Liver (tissue), 8 donors: ENCODE measurements at regions not wholly inside any gene's neighbourhood (a gene's known extent, or its start where the extent isn't known, plus 50 kb on each side); places are given as distances from the start of the nearest gene placed in this dataset.

ENCODE experiments used
- DNase-seq: peaks from one replicate; pipeline ENCODE4 v3.0.0-alpha.2; 2017; ENCODE audit warnings: low spot score
- H3K27ac ChIP-seq, 2 donors: one replicate each; pipeline ENCODE4 v1.7.0; 2013; ENCODE audit warnings: inconsistent platforms in 2 of 2, low read length in 2 of 2, control low read depth in 1 of 2, low read depth in 1 of 2, mild to moderate bottlenecking in 1 of 2
- H3K27me3 ChIP-seq, 4 donors: one replicate each; pipeline versions ENCODE4 v1.6.1 to v1.7.0; 2013; ENCODE audit warnings: low read length in 3 of 4, inconsistent platforms in 1 of 4, mild to moderate bottlenecking in 1 of 4, moderate library complexity in 1 of 4; ENCODE audit not compliant: control insufficient read depth in 4 of 4, insufficient read depth in 4 of 4
- H3K36me3 ChIP-seq, 4 donors: one replicate each; pipeline versions ENCODE4 v1.6.1 to v1.7.0; 2013; ENCODE audit warnings: low read length in 3 of 4, mild to moderate bottlenecking in 3 of 4, low read depth in 1 of 4, moderate library complexity in 1 of 4; ENCODE audit not compliant: control insufficient read depth in 4 of 4, insufficient read depth in 3 of 4
- H3K4me1 ChIP-seq, 4 donors: one replicate each; pipeline versions ENCODE4 v1.6.1 to v1.7.0; 2013; ENCODE audit warnings: low read length in 3 of 4, mild to moderate bottlenecking in 3 of 4, moderate library complexity in 1 of 4; ENCODE audit not compliant: control insufficient read depth in 4 of 4, insufficient read depth in 4 of 4
- H3K4me3 ChIP-seq, 3 donors: one replicate each; pipeline versions ENCODE4 v1.6.1 to v1.7.0; 2013; ENCODE audit warnings: low read length in 3 of 3, control low read depth in 1 of 3, low read depth in 1 of 3, mild to moderate bottlenecking in 1 of 3
- H3K9ac ChIP-seq, 2 donors: one replicate each; pipeline ENCODE4 v1.7.0; 2013; ENCODE audit warnings: low read length in 2 of 2, mild to moderate bottlenecking in 2 of 2, moderate library complexity in 2 of 2, control low read depth in 1 of 2, low read depth in 1 of 2
- H3K9me3 ChIP-seq, 4 donors: one replicate each; pipeline versions ENCODE4 v1.6.1 to v1.7.0; 2013; ENCODE audit warnings: low read length in 3 of 4; ENCODE audit not compliant: control insufficient read depth in 4 of 4
- ATF3 ChIP-seq: IDR thresholded peaks from 2 replicates; pipeline ENCODE4 v1.6.1; 2016; ENCODE audit warnings: antibody characterized with exemption
- EGR1 ChIP-seq, 2 donors: IDR thresholded peaks; 2 replicates each; pipeline ENCODE4 v1.6.1; 2016 to 2018; ENCODE audit warnings: antibody characterized with exemption in 2 of 2, low read depth in 2 of 2
- FOXA1 ChIP-seq: IDR thresholded peaks from 2 replicates; pipeline ENCODE4 v1.6.1; 2016; ENCODE audit warnings: antibody characterized with exemption
- FOXA2 ChIP-seq: IDR thresholded peaks from 2 replicates; pipeline ENCODE4 v1.6.1; 2016; ENCODE audit warnings: antibody characterized with exemption
- HNF4A ChIP-seq, 2 donors: conservative IDR thresholded peaks; 2 replicates each; pipeline ENCODE4 v1.6.1; 2016; ENCODE audit warnings: antibody characterized with exemption in 2 of 2, mild to moderate bottlenecking in 2 of 2
- HNF4G ChIP-seq: IDR thresholded peaks from 2 replicates; pipeline ENCODE4 v1.6.1; 2016; ENCODE audit warnings: antibody characterized with exemption
- JUND ChIP-seq, 2 donors: IDR thresholded peaks; 2 replicates each; pipeline ENCODE4 v1.6.1; 2016; ENCODE audit warnings: antibody characterized with exemption in 2 of 2
- MAX ChIP-seq: IDR thresholded peaks from 2 replicates; pipeline ENCODE4 v1.6.1; 2016; ENCODE audit warnings: antibody characterized with exemption
- NR2F2 ChIP-seq: IDR thresholded peaks from 2 replicates; pipeline ENCODE4 v1.6.1; 2016; ENCODE audit warnings: antibody characterized with exemption
- RAD21 ChIP-seq, 2 donors: IDR thresholded peaks; 2 replicates each; pipeline ENCODE4 v1.6.1; 2016; ENCODE audit warnings: antibody characterized with exemption in 2 of 2, mild to moderate bottlenecking in 2 of 2
- REST ChIP-seq: IDR thresholded peaks from 2 replicates; pipeline ENCODE4 v1.6.1; 2016; ENCODE audit warnings: antibody characterized with exemption, mild to moderate bottlenecking
- RXRA ChIP-seq, 2 donors: IDR thresholded peaks; 2 replicates each; pipeline ENCODE4 v1.6.1; 2017 to 2018; ENCODE audit warnings: antibody characterized with exemption in 2 of 2, mild to moderate bottlenecking in 1 of 2
- TAF1 ChIP-seq: conservative IDR thresholded peaks from 2 replicates; pipeline ENCODE4 v1.6.1; 2016; ENCODE audit warnings: antibody characterized with exemption, mild to moderate bottlenecking
- YY1 ChIP-seq: IDR thresholded peaks from 2 replicates; pipeline ENCODE4 v1.6.1; 2016; ENCODE audit warnings: antibody characterized with exemption, mild to moderate bottlenecking
- ZBTB33 ChIP-seq: IDR thresholded peaks from 2 replicates; pipeline ENCODE4 v1.6.1; 2016; ENCODE audit warnings: antibody characterized with exemption
- WGBS: extraction: QIAGEN DNeasy Blood & Tissue Kit; methylation state at CpG from one replicate; pipeline ENCODE4 v1.1.7; 2013; 5-methylcytosine and 5-hydroxymethylcytosine counted together
- TF ChIP-seq, protein P1 (sequence below): fragments of 150-350 bp; IDR thresholded peaks from 2 replicates; pipeline ENCODE4 v1.5.1; 2017; ENCODE audit warnings: improper control_type of control experiment, low read depth, low read length; ENCODE audit not compliant: missing input control
- donor health status: healthy.
- donor health status: healthy.
- donor health status: healthy.
- donor health status: healthy.
- donor health status: healthy.

GRCh38 chr9:99326917-99327189, 104.8 kb downstream of the SEC61B start:
- H3K9me3 ChIP-seq, result no peaks in the 10 kb centered on the region
- DNase-seq, result no peak
- no peak overlapping the region for H3K9ac ChIP-seq
- WGBS, result 88% methylated on average over 3 of the region's 3 CpGs
- TF ChIP-seq NR2F2, result no peak
- no peak for TF ChIP-seq HNF4A (conservative IDR thresholded peaks at IDR 0.05)
- no peak for TF ChIP-seq RAD21 (IDR thresholded peaks at IDR 0.05)
- no peak for TF ChIP-seq FOXA1
- TF ChIP-seq HNF4G, result no peak
- TF ChIP-seq ZBTB33, result no peak
- TF ChIP-seq FOXA2, result no peak
- TF ChIP-seq EGR1 (IDR thresholded peaks at IDR 0.05; ENCODE audit: low read depth in 2 of 2), result no peak
- H3K36me3 ChIP-seq, result no peaks in the 10 kb centered on the region
- H3K4me1 ChIP-seq, result no peaks in the 10 kb centered on the region
- H3K27me3 ChIP-seq, result no peaks in the 10 kb centered on the region
- no peak overlapping the region for H3K4me3 ChIP-seq
- no peak overlapping the region for H3K27ac ChIP-seq

GRCh38 chr9:99327667-99328066, 105.6 kb downstream of the SEC61B start:
- Histone ChIP-seq H3K36me3 (no peaks in the 10 kb centered on the region), H3K9me3 (no peaks in the 10 kb centered on the region), H3K27me3 (no peaks in the 10 kb centered on the region), H3K4me1 (no peaks in the 10 kb centered on the region), H3K4me3 (no peak overlapping the region), H3K9ac (no peak overlapping the region), H3K27ac (no peak overlapping the region)
- TF ChIP-seq FOXA1 (no peak), RXRA (IDR thresholded peaks at IDR 0.05) (no peak), RAD21 (IDR thresholded peaks at IDR 0.05) (no peak), JUND (IDR thresholded peaks at IDR 0.05) (no peak), HNF4G (no peak), EGR1 (IDR thresholded peaks at IDR 0.05; ENCODE audit: low read depth in 2 of 2) (no peak), NR2F2 (no peak), YY1 (no peak), TAF1 (no peak), REST (no peak), MAX (no peak), ATF3 (no peak), FOXA2 (no peak), HNF4A (conservative IDR thresholded peaks at IDR 0.05) (no peak)
- TF ChIP-seq, protein P1, sequence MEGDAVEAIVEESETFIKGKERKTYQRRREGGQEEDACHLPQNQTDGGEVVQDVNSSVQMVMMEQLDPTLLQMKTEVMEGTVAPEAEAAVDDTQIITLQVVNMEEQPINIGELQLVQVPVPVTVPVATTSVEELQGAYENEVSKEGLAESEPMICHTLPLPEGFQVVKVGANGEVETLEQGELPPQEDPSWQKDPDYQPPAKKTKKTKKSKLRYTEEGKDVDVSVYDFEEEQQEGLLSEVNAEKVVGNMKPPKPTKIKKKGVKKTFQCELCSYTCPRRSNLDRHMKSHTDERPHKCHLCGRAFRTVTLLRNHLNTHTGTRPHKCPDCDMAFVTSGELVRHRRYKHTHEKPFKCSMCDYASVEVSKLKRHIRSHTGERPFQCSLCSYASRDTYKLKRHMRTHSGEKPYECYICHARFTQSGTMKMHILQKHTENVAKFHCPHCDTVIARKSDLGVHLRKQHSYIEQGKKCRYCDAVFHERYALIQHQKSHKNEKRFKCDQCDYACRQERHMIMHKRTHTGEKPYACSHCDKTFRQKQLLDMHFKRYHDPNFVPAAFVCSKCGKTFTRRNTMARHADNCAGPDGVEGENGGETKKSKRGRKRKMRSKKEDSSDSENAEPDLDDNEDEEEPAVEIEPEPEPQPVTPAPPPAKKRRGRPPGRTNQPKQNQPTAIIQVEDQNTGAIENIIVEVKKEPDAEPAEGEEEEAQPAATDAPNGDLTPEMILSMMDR, result no peak
- no peak for DNase-seq
- 67% methylated on average over 3 of the region's 3 CpGs for WGBS
